Esophagus squamous epithelium (tissue), 5 donors: ENCODE measurements at regions not wholly inside any gene's neighbourhood (a gene's known extent, or its start where the extent isn't known, plus 50 kb on each side); places are given as distances from the start of the nearest gene placed in this dataset.

Experiments
- DNase-seq: peaks from one replicate; lab custom pipeline; 2025; lab: John Stamatoyannopoulos, UW
- H3K27ac ChIP-seq, 4 donors: fragments of 200-600 bp; sonication (generic); one replicate each; pipeline ENCODE4 v1.5.1; 2016 to 2019; ENCODE audit warnings: mild to moderate bottlenecking in 1 of 4
- H3K27me3 ChIP-seq, 4 donors: fragments of 200-600 bp; sonication (generic); 1 replicate in 3 of 4; 2 replicates in 1 of 4; pipeline versions ENCODE4 v1.5.1 to v1.6.0; 2017 to 2021; ENCODE audit warnings: antibody characterized with exemption in 1 of 4
- H3K36me3 ChIP-seq, 3 donors: fragments of 200-600 bp; sonication (generic); one replicate each; pipeline ENCODE4 v1.5.1; 2016 to 2019
- H3K4me1 ChIP-seq, 3 donors: fragments of 200-600 bp; sonication (generic); one replicate each; pipeline ENCODE4 v1.5.1; 2017 to 2019
- H3K4me3 ChIP-seq, 4 donors: fragments of 200-600 bp; sonication (generic); 1 replicate in 3 of 4; 2 replicates in 1 of 4; pipeline ENCODE4 v1.5.1; 2016 to 2019; ENCODE audit warnings: mild to moderate bottlenecking in 2 of 4, moderate library complexity in 1 of 4
- H3K9me3 ChIP-seq, 3 donors: fragments of 200-600 bp; sonication (generic); one replicate each; pipeline ENCODE4 v1.5.1; 2016 to 2019
- POLR2A ChIP-seq, 4 donors: fragments of 450-650 bp; IDR thresholded peaks; one replicate each; pipeline ENCODE4 v1.6.1; 2017; ENCODE audit warnings: antibody characterized with exemption in 4 of 4, mild to moderate bottlenecking in 4 of 4, moderate library complexity in 3 of 4
- WGBS, 2 donors: methylation state at CpG; one replicate each; pipeline ENCODE4 v1.1.5; 2018; 5-methylcytosine and 5-hydroxymethylcytosine counted together
- intact Hi-C: fragments of 100-400 bp; cut with DNase I; formaldehyde crosslinking; loops from one replicate; pipeline ENCODE4 v1.15.0; 2022
- TF ChIP-seq, protein P1 (sequence below), 6 experiments: fragments of 450-650 bp in 4 of 6; fragments of 200-600 bp in 2 of 6; sonication (generic) in 2 of 6; IDR thresholded peaks; one replicate each; pipeline ENCODE4 v1.5.1; 2016 to 2019; ENCODE audit warnings: antibody characterized with exemption in 6 of 6, mild to moderate bottlenecking in 4 of 6, moderate library complexity in 4 of 6
- donor health status: DM: yes; HTN: yes; CAD: no.

DNA sequence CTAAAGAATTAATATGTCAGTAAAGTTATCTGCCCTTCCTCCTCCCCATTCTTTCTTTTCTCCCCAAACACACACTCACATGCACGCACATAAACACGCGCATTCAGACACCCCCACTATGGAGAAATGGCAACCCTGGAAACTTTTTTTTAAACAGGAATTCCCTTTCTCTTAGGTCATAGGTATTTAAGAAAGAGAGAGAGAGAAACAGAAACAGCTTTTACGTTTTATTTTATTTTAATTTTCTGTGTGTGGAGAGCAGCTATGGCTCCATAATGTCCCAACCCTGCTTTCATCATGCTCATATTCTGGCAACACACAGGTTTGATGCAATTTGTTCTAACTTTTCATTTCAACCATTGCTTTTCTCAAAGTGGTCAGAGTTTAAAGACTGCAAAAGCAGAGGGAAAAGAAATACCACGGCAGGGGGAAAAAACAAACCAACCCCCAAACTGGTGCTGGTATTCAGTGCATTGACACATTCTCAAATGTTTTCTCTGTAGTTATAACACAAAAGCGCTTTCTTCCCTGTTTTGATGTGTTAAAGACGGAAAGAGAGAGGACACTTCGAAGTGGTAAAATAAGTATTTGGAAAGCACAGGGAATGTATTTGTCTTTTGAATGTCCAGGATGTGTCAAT, 126.0 kb upstream of the TMEM161B start:
- DNase-seq = no peak
- Histone ChIP-seq H3K27me3 (no peaks in the 10 kb centered on the region), H3K27ac (no peak overlapping the region), H3K9me3 (no peaks in the 10 kb centered on the region), H3K4me3 (no peak overlapping the region), H3K4me1 (no peaks in the 10 kb centered on the region), H3K36me3 (no peaks in the 10 kb centered on the region)
- intact Hi-C loops = no loop called here
- 62 to 67% methylated on average over 8 of the region's 8 CpGs for WGBS, 2 donors
- TF ChIP-seq, protein P1, sequence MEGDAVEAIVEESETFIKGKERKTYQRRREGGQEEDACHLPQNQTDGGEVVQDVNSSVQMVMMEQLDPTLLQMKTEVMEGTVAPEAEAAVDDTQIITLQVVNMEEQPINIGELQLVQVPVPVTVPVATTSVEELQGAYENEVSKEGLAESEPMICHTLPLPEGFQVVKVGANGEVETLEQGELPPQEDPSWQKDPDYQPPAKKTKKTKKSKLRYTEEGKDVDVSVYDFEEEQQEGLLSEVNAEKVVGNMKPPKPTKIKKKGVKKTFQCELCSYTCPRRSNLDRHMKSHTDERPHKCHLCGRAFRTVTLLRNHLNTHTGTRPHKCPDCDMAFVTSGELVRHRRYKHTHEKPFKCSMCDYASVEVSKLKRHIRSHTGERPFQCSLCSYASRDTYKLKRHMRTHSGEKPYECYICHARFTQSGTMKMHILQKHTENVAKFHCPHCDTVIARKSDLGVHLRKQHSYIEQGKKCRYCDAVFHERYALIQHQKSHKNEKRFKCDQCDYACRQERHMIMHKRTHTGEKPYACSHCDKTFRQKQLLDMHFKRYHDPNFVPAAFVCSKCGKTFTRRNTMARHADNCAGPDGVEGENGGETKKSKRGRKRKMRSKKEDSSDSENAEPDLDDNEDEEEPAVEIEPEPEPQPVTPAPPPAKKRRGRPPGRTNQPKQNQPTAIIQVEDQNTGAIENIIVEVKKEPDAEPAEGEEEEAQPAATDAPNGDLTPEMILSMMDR (IDR thresholded peaks at IDR 0.05) = no peak
- no peak for TF ChIP-seq POLR2A (IDR thresholded peaks at IDR 0.05)

DNA sequence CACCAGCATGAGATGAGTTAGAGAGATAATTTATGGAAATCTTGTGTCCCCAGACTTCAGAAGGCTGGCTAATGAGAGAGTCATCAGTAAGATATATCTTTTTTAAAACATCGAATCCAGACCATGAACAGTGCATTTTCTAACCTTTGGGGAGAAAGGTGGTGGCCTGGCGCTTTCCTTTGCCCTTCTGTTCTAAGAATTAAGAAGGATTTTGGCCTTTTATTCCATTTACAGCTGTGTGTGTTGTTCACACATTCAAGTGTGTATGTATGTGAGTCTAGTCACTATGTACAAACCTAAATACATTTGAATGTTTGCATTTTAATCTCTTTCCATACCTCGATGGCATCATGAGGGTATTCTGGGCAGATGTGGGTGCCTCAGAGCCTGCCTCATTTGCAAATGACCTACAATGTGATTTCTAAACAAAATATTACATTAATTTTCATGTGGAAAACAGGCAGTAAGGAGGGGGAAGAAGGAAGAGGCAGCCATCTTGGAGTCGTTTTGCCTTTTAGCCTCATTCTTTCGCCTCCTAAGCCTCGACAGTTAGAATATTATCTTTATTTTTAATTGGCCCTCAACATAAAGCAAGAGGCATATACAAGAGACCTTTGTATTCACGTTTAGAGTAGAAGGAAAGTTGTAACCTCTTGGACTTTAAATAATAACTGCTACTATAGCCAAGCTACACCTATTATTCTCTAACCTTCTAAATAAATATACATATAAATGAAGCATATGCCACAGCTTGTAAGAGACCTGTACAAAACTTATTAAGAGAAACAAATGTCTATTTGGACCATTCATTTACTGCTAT, 125.3 kb upstream of the TMEM161B start:
- no peaks in the 10 kb centered on the region for H3K27me3 ChIP-seq
- no peaks in the 10 kb centered on the region for H3K9me3 ChIP-seq
- 62 to 66% methylated on average over 7 of the region's 7 CpGs for WGBS, 2 donors
- H3K27ac ChIP-seq = no peak overlapping the region
- no peak for DNase-seq
- H3K36me3 ChIP-seq = no peaks in the 10 kb centered on the region
- H3K4me1 ChIP-seq = no peaks in the 10 kb centered on the region
- H3K4me3 ChIP-seq = no peak overlapping the region
- TF ChIP-seq, protein P1 (IDR thresholded peaks at IDR 0.05) = no peak
- no peak for TF ChIP-seq POLR2A (IDR thresholded peaks at IDR 0.05)
- intact Hi-C loops = no loop called here

DNA sequence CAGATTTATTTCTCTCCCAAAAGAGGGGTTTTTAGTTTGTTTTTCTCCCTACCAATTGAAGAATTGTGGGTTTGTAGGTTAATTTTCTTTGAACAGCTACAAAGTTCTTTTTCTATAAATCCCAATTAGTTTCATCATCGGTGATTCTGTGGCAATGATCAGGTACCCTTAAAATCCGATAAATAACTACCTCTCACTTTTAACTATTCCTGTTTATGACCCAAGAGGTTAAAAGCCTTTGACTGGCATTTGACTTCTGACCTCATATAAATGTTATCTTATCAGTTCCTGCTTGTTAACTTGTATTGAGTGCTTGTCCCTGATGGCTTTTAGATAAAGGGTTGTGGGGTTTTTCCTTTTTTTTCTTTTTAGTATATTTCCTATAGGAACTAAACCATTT, 124.4 kb upstream of the TMEM161B start:
- no peaks in the 10 kb centered on the region for H3K4me1 ChIP-seq
- no peak for DNase-seq
- H3K4me3 ChIP-seq = no peak overlapping the region
- no peak overlapping the region for H3K27ac ChIP-seq
- 46 to 57% methylated on average over 2 of the region's 2 CpGs for WGBS, 2 donors
- H3K27me3 ChIP-seq = no peaks in the 10 kb centered on the region
- no peaks in the 10 kb centered on the region for H3K9me3 ChIP-seq
- H3K36me3 ChIP-seq = no peaks in the 10 kb centered on the region
- no peak for TF ChIP-seq POLR2A (IDR thresholded peaks at IDR 0.05)
- TF ChIP-seq, protein P1 (IDR thresholded peaks at IDR 0.05) = no peak
- intact Hi-C loops = no loop called here

DNA sequence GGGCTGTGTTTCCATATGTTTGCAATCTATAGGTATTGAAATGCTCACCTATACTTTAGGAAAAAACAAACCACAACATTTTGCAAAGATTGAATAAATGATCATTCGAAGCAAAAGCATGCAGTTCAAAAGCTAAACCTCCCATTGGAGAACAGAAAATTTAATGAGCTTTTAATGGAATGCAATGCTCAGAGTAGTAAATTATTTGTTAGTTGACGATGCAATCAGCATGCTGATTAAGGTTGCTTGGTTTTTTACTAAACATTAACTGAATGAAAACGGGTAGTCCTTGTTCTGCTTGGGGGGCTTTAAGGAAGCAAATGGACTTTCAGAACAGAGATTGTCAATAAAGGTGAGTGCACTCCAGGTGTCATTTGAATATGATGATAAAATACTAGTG, 123.3 kb upstream of the TMEM161B start:
- no peaks in the 10 kb centered on the region for H3K4me1 ChIP-seq
- no peaks in the 10 kb centered on the region for H3K27me3 ChIP-seq
- H3K4me3 ChIP-seq = no peak overlapping the region
- DNase-seq = no peak
- intact Hi-C loops = no loop called here
- H3K36me3 ChIP-seq = no peaks in the 10 kb centered on the region
- TF ChIP-seq, protein P1 (IDR thresholded peaks at IDR 0.05) = no peak
- TF ChIP-seq POLR2A (IDR thresholded peaks at IDR 0.05) = no peak
- H3K27ac ChIP-seq = no peak overlapping the region
- WGBS, 2 donors = 68 to 72% methylated on average over 3 of the region's 3 CpGs
- no peaks in the 10 kb centered on the region for H3K9me3 ChIP-seq

DNA sequence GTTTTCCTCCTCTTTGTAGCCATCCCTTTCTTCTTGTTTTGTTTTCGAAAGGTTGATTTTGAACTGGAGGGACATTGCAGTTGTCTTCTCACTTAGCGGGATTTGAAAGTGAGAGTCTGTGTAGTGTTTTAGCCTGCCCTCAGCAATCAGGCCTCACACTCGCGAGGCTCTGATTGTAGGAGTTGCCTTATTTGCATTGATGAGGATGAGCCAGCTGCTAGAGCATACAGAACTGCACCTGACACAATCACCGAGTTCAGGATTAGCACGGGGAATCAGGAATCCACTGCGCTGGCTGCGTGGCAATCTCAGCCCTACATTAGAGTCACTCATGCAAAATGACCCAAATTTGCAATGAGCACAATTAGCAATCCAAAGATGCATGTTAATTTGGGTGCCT, 122.5 kb upstream of the TMEM161B start:
- Histone ChIP-seq H3K27me3 (no peaks in the 10 kb centered on the region), H3K9me3 (no peaks in the 10 kb centered on the region), H3K27ac (no peak overlapping the region), H3K4me3 (no peak overlapping the region), H3K36me3 (no peaks in the 10 kb centered on the region), H3K4me1 (no peaks in the 10 kb centered on the region)
- intact Hi-C loops = no loop called here
- DNase-seq = no peak
- TF ChIP-seq, protein P1 (IDR thresholded peaks at IDR 0.05) = no peak
- no peak for TF ChIP-seq POLR2A (IDR thresholded peaks at IDR 0.05)
- 69 to 80% methylated on average over 6 to 7 of the region's 8 CpGs for WGBS, 2 donors
